Peyer's patch (tissue), 4 donors: ENCODE measurements at regions not wholly inside any gene's neighbourhood (a gene's known extent, or its start where the extent isn't known, plus 50 kb on each side); places are given as distances from the start of the nearest gene placed in this dataset.

Source experiments
- CTCF ChIP-seq, 6 experiments: fragments of 450-650 bp in 4 of 6; fragments of 200-600 bp in 2 of 6; sonication (generic) in 1 of 6; IDR thresholded peaks; one replicate each; pipeline ENCODE4 v1.5.1; 2017 to 2019; ENCODE audit warnings: antibody characterized with exemption in 6 of 6, mild to moderate bottlenecking in 3 of 6, moderate library complexity in 1 of 6
- POLR2A ChIP-seq, 2 donors: fragments of 450-650 bp; IDR thresholded peaks; one replicate each; pipeline ENCODE4 v1.5.1; 2017; ENCODE audit warnings: antibody characterized with exemption in 2 of 2, mild to moderate bottlenecking in 2 of 2, moderate library complexity in 2 of 2

- no peak for TF ChIP-seq POLR2A (IDR thresholded peaks at IDR 0.05)
- no peak for TF ChIP-seq CTCF (IDR thresholded peaks at IDR 0.05)
Observed at GRCh38 chr9:78614892-78615291, 318.0 kb downstream of the PSAT1 start.
